HUES64 (cell line): ENCODE measurements at regions not wholly inside any gene's neighbourhood (a gene's known extent, or its start where the extent isn't known, plus 50 kb on each side); places are given as distances from the start of the nearest gene placed in this dataset.
"Not testable (repeated sequence)": the region's sequence is repeated elsewhere in the genome, so short reads cannot be mapped to it uniquely, and the experiment has no call there.

Experiments
- H3K27ac ChIP-seq: 2 replicates; pipeline ENCODE4 v1.7.0; 2013; ENCODE audit warnings: low read depth, low read length, inconsistent platforms
- H3K27me3 ChIP-seq: 2 replicates; pipeline ENCODE4 v1.6.1; 2013; ENCODE audit warnings: mild to moderate bottlenecking, low read length; ENCODE audit not compliant: insufficient read depth
- H3K36me3 ChIP-seq: 2 replicates; pipeline ENCODE4 v1.6.1; 2013; ENCODE audit warnings: mild to moderate bottlenecking, low read length; ENCODE audit not compliant: insufficient read depth
- H3K4me1 ChIP-seq: 2 replicates; pipeline ENCODE4 v1.6.1; 2013; ENCODE audit warnings: mild to moderate bottlenecking, low read length, moderate library complexity; ENCODE audit not compliant: insufficient read depth
- H3K4me3 ChIP-seq: 2 replicates; pipeline ENCODE4 v1.5.1; 2013; ENCODE audit warnings: mild to moderate bottlenecking, low read length, moderate library complexity
- H3K9ac ChIP-seq: 2 replicates; pipeline ENCODE4 v1.6.1; 2013; ENCODE audit warnings: mild to moderate bottlenecking, low read depth, low read length
- H3K9me3 ChIP-seq: 2 replicates; pipeline ENCODE4 v1.6.1; 2013; ENCODE audit warnings: low read depth, low read length; ENCODE audit not compliant: insufficient read depth
- WGBS: fragments of 150-250, 120-280 bp; methylation state at CpG from one replicate; pipeline ENCODE4 v1.1.7; 2013; ENCODE audit warnings: missing lambda C conversion rate; 5-methylcytosine and 5-hydroxymethylcytosine counted together

DNA sequence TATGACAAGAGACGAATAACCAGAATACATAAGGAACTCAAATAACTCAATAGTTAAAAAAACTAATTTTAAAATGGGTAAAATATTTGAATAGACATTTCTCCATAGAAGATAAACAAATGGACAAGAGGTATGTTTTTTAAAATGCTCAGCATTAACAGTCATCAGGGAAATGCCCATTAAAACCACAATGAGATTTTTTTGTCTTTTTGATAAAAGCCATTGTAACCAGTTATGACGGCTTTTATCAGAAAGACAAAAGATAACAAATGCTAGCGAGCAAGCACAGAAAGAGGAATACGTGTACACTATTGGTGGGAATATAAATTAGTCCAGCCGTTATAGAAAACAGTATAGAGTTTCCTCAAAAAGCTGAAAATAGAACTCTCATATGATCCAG, 388.2 kb upstream of the INTU start:
- Histone ChIP-seq H3K27me3 (no peaks in the 10 kb centered on the region), H3K4me3 (no peak overlapping the region), H3K9ac (no peak overlapping the region), H3K4me1 (no peaks in the 10 kb centered on the region), H3K27ac (no peak overlapping the region), H3K36me3 (no peaks in the 10 kb centered on the region), H3K9me3 (no peaks in the 10 kb centered on the region)
- WGBS: 88% methylated on average over 4 of the region's 5 CpGs

DNA sequence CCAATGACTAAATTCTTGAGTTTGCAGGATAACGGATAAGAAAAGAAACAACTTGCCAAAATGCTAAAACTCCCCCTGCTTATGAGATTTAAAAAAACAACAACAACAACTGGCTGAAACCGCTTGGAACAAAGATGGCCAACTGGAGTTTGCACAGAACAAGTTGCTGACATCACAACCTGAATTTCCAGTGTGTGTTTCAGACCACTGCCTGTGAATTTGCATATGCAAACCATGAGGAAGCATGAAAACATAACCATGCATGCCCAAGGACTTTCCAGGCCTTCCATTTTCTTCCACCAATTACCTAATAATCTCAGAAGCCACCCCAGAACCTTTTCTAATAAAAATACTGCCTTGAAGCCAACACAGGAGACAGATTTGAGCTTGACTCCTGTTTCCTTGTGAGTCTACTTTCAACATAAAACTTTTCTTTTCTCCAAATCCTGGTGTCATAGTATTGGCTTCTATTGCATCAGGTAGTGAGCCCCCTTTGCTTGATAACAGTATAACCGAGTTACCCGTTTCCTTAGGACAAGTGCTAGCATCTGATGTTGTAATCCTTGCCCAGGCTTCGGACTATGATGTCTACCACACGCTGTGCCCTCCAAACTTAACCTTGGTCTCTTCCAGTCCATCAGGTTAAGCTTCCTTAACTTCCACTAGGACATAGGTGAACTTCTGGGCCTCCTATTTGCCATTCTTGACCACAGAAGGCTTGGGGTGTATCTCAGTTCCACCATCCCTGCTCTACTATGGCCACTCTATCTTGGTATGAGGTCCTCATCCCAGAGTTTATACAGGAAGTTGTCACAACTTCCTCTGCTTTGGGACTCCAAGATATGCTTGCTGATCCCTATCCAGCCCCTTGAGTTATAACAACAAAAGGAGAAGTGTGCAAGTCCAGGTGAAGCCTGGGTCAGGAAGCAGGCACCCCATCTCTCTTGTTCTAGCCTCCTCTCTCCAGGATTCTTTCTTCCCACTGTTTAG, 385.5 kb upstream of the INTU start:
- Histone ChIP-seq H3K9ac (no peak overlapping the region), H3K27me3 (no peaks in the 10 kb centered on the region), H3K36me3 (no peaks in the 10 kb centered on the region), H3K4me3 (no peak overlapping the region), H3K27ac (no peak overlapping the region), H3K4me1 (no peaks in the 10 kb centered on the region), H3K9me3 (no peaks in the 10 kb centered on the region)
- 96% methylated on average over 6 of the region's 6 CpGs for WGBS

- H3K4me3 ChIP-seq: no peak overlapping the region
- no peak overlapping the region for H3K9ac ChIP-seq
- H3K9me3 ChIP-seq: no peaks in the 10 kb centered on the region
- no peaks in the 10 kb centered on the region for H3K4me1 ChIP-seq
- H3K36me3 ChIP-seq: no peaks in the 10 kb centered on the region
- H3K27me3 ChIP-seq: no peaks in the 10 kb centered on the region
- no peak overlapping the region for H3K27ac ChIP-seq
- 88% methylated on average over 2 of the region's 3 CpGs for WGBS
These were observed 383.5 kb upstream of the INTU start for GRCh38 chr4:127249066-127249766.

- Histone ChIP-seq H3K27ac (no peak overlapping the region), H3K36me3 (no peaks in the 10 kb centered on the region), H3K27me3 (no peaks in the 10 kb centered on the region), H3K9me3 (no peaks in the 10 kb centered on the region), H3K4me1 (no peaks in the 10 kb centered on the region), H3K9ac (no peak overlapping the region), H3K4me3 (no peak overlapping the region)
- 93% methylated on average over 2 of the region's 3 CpGs for whole genome bisulfite sequencing
These were observed 383.0 kb upstream of the INTU start for GRCh38 chr4:127249767-127250108.

DNA sequence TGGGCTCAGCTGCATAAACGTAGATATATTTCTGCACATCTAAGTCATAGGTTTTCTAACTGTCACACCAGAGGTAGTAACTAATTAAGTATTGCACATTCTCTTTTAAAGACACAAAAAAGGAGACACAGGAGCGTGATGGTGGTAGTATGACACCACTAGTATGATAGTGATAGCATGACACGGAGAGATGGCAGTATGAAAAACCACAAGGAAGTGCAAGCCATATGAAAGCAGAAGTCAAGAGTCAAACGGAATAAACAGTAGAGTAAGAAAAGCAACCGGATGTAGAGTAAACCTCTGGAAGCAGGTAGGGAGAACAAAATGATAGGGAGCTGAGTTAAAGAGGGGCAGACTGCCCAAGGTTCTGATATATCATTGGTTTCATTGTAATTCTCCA, 382.2 kb upstream of the INTU start:
- Histone ChIP-seq H3K9ac (no peak overlapping the region), H3K27ac (no peak overlapping the region), H3K4me3 (no peak overlapping the region), H3K9me3 (no peaks in the 10 kb centered on the region), H3K36me3 (no peaks in the 10 kb centered on the region), H3K27me3 (no peaks in the 10 kb centered on the region), H3K4me1 (no peaks in the 10 kb centered on the region)
- WGBS: 96% methylated on average over 5 of the region's 5 CpGs

DNA sequence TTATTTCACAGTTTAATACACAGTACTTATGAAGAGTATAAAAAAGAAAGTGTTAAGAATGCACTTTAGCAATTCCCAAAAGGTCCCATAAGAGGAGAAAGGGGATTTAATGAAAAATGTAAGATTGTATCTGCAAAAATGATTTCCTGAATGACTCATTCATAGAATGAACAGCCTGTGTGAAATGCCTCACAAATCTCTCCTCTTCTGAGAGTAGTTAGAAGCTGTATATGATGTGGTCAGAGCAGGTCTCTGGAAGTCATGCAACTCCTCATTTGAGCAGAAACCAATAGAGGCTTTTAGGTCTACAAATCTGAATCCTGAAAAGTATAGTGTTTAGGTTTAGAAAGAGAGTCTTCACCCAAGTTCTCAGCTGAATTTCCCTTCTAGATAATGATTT, 381.3 kb upstream of the INTU start:
- no peaks in the 10 kb centered on the region for H3K36me3 ChIP-seq
- H3K27ac ChIP-seq: no peak overlapping the region
- H3K9ac ChIP-seq: no peak overlapping the region
- H3K4me3 ChIP-seq: no peak overlapping the region
- H3K27me3 ChIP-seq: no peaks in the 10 kb centered on the region
- no peaks in the 10 kb centered on the region for H3K9me3 ChIP-seq
- H3K4me1 ChIP-seq: no peaks in the 10 kb centered on the region

DNA sequence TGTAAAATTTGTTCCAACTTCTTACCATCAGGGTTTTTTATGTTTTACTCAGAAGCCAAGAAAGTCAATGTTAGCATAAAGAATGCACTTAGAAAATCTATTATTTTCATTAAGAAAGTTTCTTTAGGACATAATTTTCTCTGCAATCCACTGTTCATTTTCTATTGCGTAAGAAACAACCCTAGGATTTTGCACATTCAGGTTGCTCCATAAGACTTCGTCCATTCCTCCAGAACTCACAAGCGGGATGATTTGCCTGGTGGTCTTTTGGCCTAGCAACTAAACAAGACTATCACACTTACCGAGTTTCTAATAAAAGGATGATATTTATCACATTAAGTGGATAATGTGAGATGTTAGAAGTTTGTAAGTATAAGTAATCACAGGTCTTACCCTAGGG, 376.3 kb upstream of the INTU start:
- 99% methylated on average over 3 of the region's 4 CpGs for WGBS
- Histone ChIP-seq H3K9me3 (no peaks in the 10 kb centered on the region), H3K27ac (no peak overlapping the region), H3K4me3 (no peak overlapping the region), H3K36me3 (no peaks in the 10 kb centered on the region), H3K27me3 (no peaks in the 10 kb centered on the region), H3K9ac (no peak overlapping the region), H3K4me1 (no peaks in the 10 kb centered on the region)

DNA sequence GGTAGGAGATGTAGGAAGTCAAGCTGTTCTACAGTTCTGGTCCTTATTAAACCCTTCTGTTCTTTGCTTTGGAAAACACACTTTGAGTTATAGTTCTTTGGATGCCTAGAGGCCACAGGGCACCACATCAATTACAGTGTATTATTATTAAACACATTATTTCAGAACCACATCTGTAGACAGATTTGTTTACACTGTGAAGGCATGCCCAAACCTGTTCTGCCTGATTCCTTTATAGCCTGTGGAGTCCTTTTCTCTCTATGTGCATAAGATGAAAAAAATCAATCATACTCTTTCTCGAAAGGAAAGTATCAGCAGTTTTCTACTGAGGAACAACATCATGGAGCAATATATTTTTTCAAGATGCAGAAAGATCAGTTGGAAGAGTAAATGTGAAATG, 371.3 kb upstream of the INTU start:
- Histone ChIP-seq H3K27me3 (no peaks in the 10 kb centered on the region), H3K36me3 (no peaks in the 10 kb centered on the region), H3K4me3 (no peak overlapping the region), H3K9me3 (0 out of 2 replicates have a peak, but pooled peaks cover 5% of the 10 kb centered on the region), H3K27ac (no peak overlapping the region), H3K4me1 (no peaks in the 10 kb centered on the region), H3K9ac (no peak overlapping the region)
- 100% methylated on average over 1 of the region's 1 CpG for WGBS

- Histone ChIP-seq H3K27me3 (no peaks in the 10 kb centered on the region), H3K36me3 (no peaks in the 10 kb centered on the region), H3K4me3 (no peak overlapping the region), H3K27ac (no peak overlapping the region), H3K9me3 (0 out of 2 replicates have a peak, but pooled peaks cover 20% of the 10 kb centered on the region), H3K4me1 (no peaks in the 10 kb centered on the region), H3K9ac (no peak overlapping the region)
- 100% methylated on average over 1 of the region's 1 CpG for WGBS
These were observed 364.4 kb upstream of the INTU start for GRCh38 chr4:127268367-127268766.

- 94% methylated on average over 3 of the region's 3 CpGs for WGBS
- H3K4me1 ChIP-seq, H3K9ac ChIP-seq, H3K27ac ChIP-seq, H3K36me3 ChIP-seq, H3K27me3 ChIP-seq, H3K4me3 ChIP-seq: not testable (repeated sequence)
- peaks cover 35% of the 10 kb centered on the region for H3K9me3 ChIP-seq
These were observed 355.7 kb upstream of the INTU start for GRCh38 chr4:127277023-127277422.

DNA sequence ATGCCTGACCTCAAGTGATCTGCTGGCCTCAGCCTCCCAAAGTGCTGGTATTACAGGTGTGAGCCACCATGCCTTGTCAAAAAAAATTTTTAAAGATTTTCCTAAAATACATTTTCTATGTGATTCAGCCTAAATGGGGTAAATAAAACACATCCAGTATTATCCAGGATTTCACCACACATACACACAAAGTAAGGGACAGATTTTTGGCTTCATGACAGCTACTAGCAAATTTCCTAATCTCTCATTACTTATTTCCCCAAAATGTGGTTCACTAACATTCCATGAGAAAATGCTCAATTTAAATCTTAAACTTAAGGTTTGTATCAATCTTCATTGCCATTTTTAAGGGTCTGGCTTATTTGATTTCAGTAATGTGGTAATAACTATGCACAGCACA, 348.5 kb upstream of the INTU start:
- Histone ChIP-seq H3K4me1 (no peaks in the 10 kb centered on the region), H3K36me3 (no peaks in the 10 kb centered on the region), H3K9ac (no peak overlapping the region), H3K4me3 (no peak overlapping the region), H3K27me3 (no peaks in the 10 kb centered on the region), H3K27ac (no peak overlapping the region), H3K9me3 (no peaks in the 10 kb centered on the region)
